GM10266 (cell line): ENCODE measurements at regions not wholly inside any gene's neighbourhood (a gene's known extent, or its start where the extent isn't known, plus 50 kb on each side); places are given as distances from the start of the nearest gene placed in this dataset.

ENCODE experiments used
- DNase-seq: peaks from one replicate; pipeline ENCODE4 v3.0.0; 2012; ENCODE audit errors: extremely low spot score
- TF ChIP-seq, protein P1 (sequence below): IDR thresholded peaks from 2 replicates; pipeline ENCODE4 v1.5.1; 2012; ENCODE audit warnings: mild to moderate bottlenecking, low read depth; ENCODE audit not compliant: control insufficient read depth, insufficient read depth; ENCODE audit errors: missing control alignments

DNA sequence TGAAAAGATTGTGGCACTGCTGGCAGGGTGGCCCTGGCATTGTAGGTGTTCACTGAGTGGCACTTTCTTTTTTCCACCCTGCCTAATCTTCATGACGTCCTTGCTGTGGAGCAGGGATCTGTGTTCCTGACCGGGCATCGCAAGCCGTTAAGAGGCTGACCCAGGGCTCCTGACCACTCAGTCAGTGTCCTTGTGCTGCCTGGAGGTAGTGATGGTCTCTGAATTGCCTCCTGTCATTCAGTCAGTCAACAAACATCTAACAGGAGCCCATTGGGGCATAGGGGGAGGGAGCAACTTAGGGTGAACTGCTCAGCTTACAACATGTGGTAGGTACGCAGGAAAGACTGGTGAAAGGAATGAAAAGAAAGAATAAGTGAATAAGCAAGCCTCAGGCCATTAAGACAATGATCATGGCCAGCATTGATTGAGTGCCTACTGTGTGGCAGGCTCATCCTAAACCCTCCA, 152.0 kb downstream of the CEBPB start:
- DNase-seq, result no peak
- TF ChIP-seq, protein P1, sequence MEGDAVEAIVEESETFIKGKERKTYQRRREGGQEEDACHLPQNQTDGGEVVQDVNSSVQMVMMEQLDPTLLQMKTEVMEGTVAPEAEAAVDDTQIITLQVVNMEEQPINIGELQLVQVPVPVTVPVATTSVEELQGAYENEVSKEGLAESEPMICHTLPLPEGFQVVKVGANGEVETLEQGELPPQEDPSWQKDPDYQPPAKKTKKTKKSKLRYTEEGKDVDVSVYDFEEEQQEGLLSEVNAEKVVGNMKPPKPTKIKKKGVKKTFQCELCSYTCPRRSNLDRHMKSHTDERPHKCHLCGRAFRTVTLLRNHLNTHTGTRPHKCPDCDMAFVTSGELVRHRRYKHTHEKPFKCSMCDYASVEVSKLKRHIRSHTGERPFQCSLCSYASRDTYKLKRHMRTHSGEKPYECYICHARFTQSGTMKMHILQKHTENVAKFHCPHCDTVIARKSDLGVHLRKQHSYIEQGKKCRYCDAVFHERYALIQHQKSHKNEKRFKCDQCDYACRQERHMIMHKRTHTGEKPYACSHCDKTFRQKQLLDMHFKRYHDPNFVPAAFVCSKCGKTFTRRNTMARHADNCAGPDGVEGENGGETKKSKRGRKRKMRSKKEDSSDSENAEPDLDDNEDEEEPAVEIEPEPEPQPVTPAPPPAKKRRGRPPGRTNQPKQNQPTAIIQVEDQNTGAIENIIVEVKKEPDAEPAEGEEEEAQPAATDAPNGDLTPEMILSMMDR, result no peak

DNA sequence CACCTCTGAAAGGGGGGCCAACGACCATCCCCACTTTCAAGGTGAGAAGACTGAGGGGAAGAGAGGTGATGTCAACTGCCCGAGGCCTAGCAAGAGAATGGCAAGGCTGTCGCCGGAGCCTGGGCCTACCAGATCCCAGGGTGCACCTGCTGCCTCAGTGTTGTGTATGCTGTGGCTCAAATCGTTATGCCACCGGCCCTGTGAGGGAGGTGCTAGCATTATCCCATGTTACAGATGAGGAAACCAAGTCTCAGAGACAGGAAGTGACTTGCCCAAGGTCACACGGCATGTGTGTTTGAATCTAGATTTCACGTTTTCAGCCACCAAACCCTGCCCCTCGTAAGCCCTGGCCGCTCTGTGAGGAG, 152.5 kb downstream of the CEBPB start:
- TF ChIP-seq, protein P1, result no peak
- DNase-seq, result no peak

DNA sequence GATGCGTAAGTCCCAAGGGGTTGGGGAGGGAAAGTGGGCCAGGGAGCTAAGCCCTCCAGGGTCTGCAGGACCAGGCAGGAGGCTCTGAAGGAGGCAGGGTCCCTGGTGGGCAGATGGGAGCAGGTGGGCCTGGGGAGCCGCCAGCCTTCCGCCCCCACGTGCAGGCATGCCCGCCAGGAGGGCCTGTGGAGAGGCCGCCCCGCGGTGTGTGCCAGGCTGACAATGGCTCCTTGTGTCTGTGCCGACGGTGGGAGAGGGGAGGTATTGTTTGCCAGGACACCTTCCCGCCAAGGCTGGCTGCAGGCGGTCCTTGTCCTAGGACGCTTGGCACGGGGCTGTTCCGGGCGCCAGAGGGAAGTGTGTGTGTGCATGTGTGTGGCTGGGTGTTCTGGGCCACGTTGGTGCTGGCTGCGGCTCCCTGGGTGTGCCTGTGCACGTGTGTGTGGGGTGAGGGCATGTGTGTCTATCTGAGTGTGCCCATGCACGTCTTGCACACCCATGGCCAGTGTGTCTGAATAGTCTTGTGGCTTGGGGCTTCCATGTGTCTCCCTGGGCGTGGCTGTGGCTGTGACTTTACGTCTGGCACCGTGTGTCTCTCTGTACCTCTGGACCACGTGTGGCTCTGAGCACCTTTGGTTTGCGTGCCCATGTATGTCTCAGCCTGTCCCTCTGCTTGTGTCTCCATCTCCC, 153.0 kb downstream of the CEBPB start:
- DNase-seq, result no peak
- TF ChIP-seq, protein P1, result no peak

DNA sequence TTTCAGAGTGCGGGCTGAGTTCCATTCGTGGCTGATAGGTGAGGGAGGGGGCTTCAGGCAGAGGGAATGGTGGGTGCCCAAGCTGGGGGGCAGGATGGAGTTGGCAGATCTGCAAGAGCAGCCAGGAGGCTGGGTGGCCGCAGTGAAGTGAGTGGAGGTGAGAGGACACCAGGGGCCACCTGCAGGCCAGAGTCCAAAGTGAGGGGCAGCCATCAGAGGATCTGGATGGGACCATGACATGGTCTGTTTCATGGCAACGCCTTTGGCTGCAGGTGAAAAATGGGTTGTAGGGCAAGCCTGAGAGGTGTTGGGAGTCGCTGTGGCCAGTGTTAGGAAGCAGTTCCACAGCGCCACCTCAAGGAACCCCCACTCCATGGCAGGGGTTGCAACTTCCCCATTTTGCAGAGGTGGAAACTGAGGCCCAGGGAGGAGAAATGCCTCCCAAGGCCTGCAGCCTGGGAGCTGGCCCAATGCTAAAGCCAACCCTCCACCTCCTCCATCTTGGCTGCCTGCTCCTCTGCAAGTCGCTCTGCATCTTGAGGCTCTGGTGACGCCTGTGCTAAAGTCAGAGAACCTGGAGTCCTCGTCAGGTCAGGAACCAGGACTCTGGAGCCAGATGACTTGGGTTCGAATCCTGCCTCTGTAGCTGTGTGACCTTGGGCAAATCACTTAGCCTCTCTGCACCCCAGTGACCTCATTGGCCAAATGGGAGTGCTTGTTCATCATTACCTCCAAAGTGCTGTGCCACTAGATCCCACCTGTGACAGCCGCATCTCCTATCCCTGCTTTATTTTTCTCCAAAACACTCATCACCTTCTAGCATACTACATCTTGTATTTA, 153.8 kb downstream of the CEBPB start:
- DNase-seq, result no peak
- TF ChIP-seq, protein P1, result no peak

DNA sequence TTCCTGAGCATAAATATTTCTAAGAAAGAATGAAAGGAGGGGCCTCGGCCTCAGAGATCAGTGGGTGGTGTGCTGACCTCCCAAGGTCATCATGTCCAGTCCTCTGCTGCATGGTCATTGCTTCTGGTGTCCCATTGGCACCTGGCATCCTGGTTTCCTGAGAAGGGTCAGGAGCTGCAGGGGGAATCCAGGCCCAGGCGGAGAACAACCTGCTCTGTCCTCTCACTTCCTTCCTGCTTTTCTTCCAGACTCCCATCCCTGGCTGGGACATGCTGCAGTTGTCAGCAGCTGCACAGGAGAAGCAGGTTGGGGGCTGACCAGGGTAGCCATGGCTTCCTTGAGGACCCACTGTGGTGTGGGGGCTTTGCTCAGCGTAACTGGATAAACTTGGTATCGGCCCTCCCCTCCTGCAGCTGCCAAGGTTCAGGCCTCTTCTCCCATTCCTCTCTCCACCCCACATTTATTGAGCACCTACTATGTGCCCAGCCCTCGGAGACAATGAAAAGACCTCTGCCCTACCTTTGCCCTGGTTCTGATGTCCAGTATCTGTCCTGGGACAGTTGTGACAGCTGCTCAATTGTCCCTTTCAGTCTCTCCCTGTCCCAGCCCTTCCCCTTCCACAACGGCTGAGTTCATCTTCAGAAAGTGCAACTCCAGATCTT, 155.2 kb downstream of the CEBPB start:
- DNase-seq, result no peak
- TF ChIP-seq, protein P1, result no peak

DNA sequence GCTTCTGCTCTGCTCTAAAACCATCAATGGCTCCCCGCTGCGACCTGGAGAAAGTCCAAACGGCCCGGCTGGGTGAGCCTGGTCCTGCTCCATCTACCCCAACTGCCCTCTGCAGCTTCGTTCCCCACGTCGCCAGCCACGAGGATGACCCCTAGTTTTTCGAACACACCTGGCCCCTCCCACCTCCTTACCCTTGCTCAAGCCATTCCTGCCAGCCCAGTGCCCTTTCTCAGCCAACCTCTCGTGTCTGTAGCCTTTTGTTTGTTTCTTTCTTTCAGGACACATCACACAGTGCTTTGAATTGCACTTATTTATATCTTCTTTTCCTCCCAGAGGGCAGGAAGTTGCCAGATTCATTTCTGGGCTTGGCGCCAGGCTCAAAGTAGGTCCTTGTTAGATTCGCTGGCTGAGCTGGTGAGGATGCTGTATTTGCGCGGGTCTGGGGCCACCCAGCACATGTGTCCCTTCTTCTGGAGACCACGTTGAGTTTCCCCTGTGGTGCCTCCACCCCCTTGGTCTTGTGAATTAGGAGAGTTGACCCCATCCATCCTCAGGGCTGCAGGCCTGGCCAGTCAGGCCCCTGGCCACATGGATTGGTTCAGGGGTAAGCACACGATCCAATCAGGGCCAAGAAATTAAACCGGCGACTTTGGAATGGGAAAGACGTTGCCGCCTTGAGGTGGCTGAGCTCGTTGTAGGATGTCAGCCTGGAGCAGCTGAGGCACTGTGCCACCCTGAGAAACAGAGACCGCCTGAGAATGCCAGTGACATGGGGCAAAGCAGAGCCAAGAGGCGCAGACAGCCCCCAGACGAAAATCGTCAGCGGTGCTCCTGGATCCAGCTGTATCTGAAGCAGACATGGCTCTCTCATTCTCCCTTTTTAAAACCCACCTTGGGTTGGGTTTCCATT, 156.0 kb downstream of the CEBPB start:
- DNase-seq, result no peak

More for the DNA sequence above, 156.0 kb downstream of the CEBPB start:
- TF ChIP-seq, protein P1, result no peak
